ENCODE measurements at regions not wholly inside any gene's neighbourhood (a gene's known extent, or its start where the extent isn't known, plus 50 kb on each side); places are given as distances from the start of the nearest gene placed in this dataset.

- H3K27ac ChIP-seq (ENCODE audit: low read length), result no peak overlapping the region
- H3K4me3 ChIP-seq (ENCODE audit: low read depth in 2 of 2, low read length in 2 of 2), result no peak overlapping the region
- H3K36me3 ChIP-seq (ENCODE audit: control insufficient read depth, insufficient read depth, low read length), result no peaks in the 10 kb centered on the region
- POLR2A ChIA-PET, result no interaction called here
- DNase-seq (ENCODE audit: low read depth, low spot score) (no peak), ATAC-seq (no peak)
- in situ Hi-C loops (cut with HindIII; ENCODE audit: low pct_unique_long_range_greater_than_20kb, low sequenced_read_pairs), result no loop called here
- intact Hi-C loops (cut with micrococcal nuclease; ENCODE audit: unreplicated experiment), result no loop called here
- CTCF ChIA-PET, result interaction anchor here (0.6 kb wide), 1 partner anchor 29 kb away, joined by 5 read pairs; no protein-coding TSS in a partner anchor
- no peaks in the 10 kb centered on the region for H3K9me3 ChIP-seq (ENCODE audit: control insufficient read depth, insufficient read depth, low read depth, low read length)
- BruUV-seq (replicated peaks), result no TSS peak
- TF ChIP-seq, protein P1, sequence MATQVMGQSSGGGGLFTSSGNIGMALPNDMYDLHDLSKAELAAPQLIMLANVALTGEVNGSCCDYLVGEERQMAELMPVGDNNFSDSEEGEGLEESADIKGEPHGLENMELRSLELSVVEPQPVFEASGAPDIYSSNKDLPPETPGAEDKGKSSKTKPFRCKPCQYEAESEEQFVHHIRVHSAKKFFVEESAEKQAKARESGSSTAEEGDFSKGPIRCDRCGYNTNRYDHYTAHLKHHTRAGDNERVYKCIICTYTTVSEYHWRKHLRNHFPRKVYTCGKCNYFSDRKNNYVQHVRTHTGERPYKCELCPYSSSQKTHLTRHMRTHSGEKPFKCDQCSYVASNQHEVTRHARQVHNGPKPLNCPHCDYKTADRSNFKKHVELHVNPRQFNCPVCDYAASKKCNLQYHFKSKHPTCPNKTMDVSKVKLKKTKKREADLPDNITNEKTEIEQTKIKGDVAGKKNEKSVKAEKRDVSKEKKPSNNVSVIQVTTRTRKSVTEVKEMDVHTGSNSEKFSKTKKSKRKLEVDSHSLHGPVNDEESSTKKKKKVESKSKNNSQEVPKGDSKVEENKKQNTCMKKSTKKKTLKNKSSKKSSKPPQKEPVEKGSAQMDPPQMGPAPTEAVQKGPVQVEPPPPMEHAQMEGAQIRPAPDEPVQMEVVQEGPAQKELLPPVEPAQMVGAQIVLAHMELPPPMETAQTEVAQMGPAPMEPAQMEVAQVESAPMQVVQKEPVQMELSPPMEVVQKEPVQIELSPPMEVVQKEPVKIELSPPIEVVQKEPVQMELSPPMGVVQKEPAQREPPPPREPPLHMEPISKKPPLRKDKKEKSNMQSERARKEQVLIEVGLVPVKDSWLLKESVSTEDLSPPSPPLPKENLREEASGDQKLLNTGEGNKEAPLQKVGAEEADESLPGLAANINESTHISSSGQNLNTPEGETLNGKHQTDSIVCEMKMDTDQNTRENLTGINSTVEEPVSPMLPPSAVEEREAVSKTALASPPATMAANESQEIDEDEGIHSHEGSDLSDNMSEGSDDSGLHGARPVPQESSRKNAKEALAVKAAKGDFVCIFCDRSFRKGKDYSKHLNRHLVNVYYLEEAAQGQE (IDR thresholded peaks at IDR 0.05; ENCODE audit: insufficient read depth in 1 of 2, low read depth in 2 of 2, low read length in 1 of 2), result no peak
- H3K27me3 ChIP-seq (ENCODE audit: control insufficient read depth, insufficient read depth, low read length), result no peaks in the 10 kb centered on the region
- H3K4me1 ChIP-seq (ENCODE audit: control insufficient read depth, insufficient read depth, low read length), result no peaks in the 10 kb centered on the region
Observed at GRCh38 chr5:97545446-97545845, 362.4 kb upstream of the RIOK2 start.

- in situ Hi-C loops (cut with HindIII; ENCODE audit: low pct_unique_long_range_greater_than_20kb, low sequenced_read_pairs), result no loop called here
- CTCF ChIA-PET, result interaction anchor here (0.6 kb wide), 1 partner anchor 28 kb away, joined by 5 read pairs; no protein-coding TSS in a partner anchor
- no peak overlapping the region for H3K27ac ChIP-seq (ENCODE audit: low read length)
- no peaks in the 10 kb centered on the region for H3K4me1 ChIP-seq (ENCODE audit: control insufficient read depth, insufficient read depth, low read length)
- H3K27me3 ChIP-seq (ENCODE audit: control insufficient read depth, insufficient read depth, low read length), result no peaks in the 10 kb centered on the region
- H3K9me3 ChIP-seq (ENCODE audit: control insufficient read depth, insufficient read depth, low read depth, low read length), result no peaks in the 10 kb centered on the region
- POLR2A ChIA-PET, result no interaction called here
- intact Hi-C loops (cut with micrococcal nuclease; ENCODE audit: unreplicated experiment), result no loop called here
- no TSS peak for BruUV-seq (replicated peaks)
- no peak overlapping the region for H3K4me3 ChIP-seq (ENCODE audit: low read depth in 2 of 2, low read length in 2 of 2)
- TF ChIP-seq, protein P1 (IDR thresholded peaks at IDR 0.05; ENCODE audit: insufficient read depth in 1 of 2, low read depth in 2 of 2, low read length in 1 of 2), result no peak
- no peak for TF ChIP-seq POLR2AphosphoS5 (IDR thresholded peaks at IDR 0.05; ENCODE audit: low read depth, low read length)
- TF ChIP-seq, protein P2, sequence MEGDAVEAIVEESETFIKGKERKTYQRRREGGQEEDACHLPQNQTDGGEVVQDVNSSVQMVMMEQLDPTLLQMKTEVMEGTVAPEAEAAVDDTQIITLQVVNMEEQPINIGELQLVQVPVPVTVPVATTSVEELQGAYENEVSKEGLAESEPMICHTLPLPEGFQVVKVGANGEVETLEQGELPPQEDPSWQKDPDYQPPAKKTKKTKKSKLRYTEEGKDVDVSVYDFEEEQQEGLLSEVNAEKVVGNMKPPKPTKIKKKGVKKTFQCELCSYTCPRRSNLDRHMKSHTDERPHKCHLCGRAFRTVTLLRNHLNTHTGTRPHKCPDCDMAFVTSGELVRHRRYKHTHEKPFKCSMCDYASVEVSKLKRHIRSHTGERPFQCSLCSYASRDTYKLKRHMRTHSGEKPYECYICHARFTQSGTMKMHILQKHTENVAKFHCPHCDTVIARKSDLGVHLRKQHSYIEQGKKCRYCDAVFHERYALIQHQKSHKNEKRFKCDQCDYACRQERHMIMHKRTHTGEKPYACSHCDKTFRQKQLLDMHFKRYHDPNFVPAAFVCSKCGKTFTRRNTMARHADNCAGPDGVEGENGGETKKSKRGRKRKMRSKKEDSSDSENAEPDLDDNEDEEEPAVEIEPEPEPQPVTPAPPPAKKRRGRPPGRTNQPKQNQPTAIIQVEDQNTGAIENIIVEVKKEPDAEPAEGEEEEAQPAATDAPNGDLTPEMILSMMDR (IDR thresholded peaks at IDR 0.05), result no peak
- no peak for TF ChIP-seq SIN3A (IDR thresholded peaks at IDR 0.05; ENCODE audit: borderline replicate concordance, insufficient read depth, low read depth, low read length)
- no peak for TF ChIP-seq TCF7L2 (IDR thresholded peaks at IDR 0.05; ENCODE audit: low read depth, low read length)
- no peaks in the 10 kb centered on the region for H3K36me3 ChIP-seq (ENCODE audit: control insufficient read depth, insufficient read depth, low read length)
- DNase-seq (ENCODE audit: low read depth, low spot score) (no peak), ATAC-seq (no peak)
Observed at GRCh38 chr5:97545886-97546535, 363.0 kb upstream of the RIOK2 start.
